Suprapubic skin (tissue), 4 donors: ENCODE measurements at regions not wholly inside any gene's neighbourhood (a gene's known extent, or its start where the extent isn't known, plus 50 kb on each side); places are given as distances from the start of the nearest gene placed in this dataset.

Experiments used
- EP300 ChIP-seq: sonication (generic); formaldehyde crosslinking; IDR thresholded peaks from one replicate; pipeline ENCODE4 v1.6.1; 2017; ENCODE audit warnings: antibody characterized with exemption
- POLR2A ChIP-seq, 2 donors: fragments of 450-650 bp; IDR thresholded peaks; one replicate each; pipeline ENCODE4 v1.6.1; 2017; ENCODE audit warnings: antibody characterized with exemption in 2 of 2, mild to moderate bottlenecking in 2 of 2, moderate library complexity in 2 of 2
- POLR2AphosphoS5 ChIP-seq, 3 donors: sonication (generic); formaldehyde crosslinking; IDR thresholded peaks; one replicate each; pipeline ENCODE4 v1.6.1; 2017; ENCODE audit warnings: antibody characterized with exemption in 3 of 3
- TF ChIP-seq, protein P1 (sequence below), 2 donors: fragments of 200-600 bp in 1 of 2; fragments of 450-650 bp in 1 of 2; sonication (generic) in 1 of 2; IDR thresholded peaks; one replicate each; pipeline ENCODE4 v1.5.1; 2016 to 2019; ENCODE audit warnings: antibody characterized with exemption in 2 of 2, mild to moderate bottlenecking in 1 of 2, moderate library complexity in 1 of 2

DNA sequence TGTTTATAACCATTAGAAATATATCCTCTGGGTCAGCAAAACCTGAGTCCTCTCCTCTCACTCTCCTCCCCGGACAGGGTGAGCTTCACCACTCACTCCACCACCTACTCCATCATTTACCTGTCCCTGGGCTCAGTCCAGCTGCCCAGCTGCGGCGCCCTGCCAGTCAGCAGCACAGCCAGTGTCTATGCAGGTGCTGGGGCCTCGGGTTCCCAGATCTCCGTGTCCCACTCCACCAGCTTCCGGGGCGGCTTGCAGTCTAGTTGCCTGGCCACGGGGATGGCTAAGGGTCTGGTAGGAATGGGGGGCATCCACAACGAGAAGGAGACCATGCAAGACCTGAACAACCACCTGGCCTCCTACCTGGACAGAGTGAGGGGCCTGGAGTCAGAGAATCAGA is 662.2 kb upstream of the ACTRT1 start:
- TF ChIP-seq, protein P1, sequence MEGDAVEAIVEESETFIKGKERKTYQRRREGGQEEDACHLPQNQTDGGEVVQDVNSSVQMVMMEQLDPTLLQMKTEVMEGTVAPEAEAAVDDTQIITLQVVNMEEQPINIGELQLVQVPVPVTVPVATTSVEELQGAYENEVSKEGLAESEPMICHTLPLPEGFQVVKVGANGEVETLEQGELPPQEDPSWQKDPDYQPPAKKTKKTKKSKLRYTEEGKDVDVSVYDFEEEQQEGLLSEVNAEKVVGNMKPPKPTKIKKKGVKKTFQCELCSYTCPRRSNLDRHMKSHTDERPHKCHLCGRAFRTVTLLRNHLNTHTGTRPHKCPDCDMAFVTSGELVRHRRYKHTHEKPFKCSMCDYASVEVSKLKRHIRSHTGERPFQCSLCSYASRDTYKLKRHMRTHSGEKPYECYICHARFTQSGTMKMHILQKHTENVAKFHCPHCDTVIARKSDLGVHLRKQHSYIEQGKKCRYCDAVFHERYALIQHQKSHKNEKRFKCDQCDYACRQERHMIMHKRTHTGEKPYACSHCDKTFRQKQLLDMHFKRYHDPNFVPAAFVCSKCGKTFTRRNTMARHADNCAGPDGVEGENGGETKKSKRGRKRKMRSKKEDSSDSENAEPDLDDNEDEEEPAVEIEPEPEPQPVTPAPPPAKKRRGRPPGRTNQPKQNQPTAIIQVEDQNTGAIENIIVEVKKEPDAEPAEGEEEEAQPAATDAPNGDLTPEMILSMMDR (IDR thresholded peaks at IDR 0.05) = no peak
- TF ChIP-seq POLR2A (IDR thresholded peaks at IDR 0.05) (no peak), EP300 (no peak), POLR2AphosphoS5 (IDR thresholded peaks at IDR 0.05) (no peak)
